OCI-LY7 (cell line): ENCODE measurements at regions not wholly inside any gene's neighbourhood (a gene's known extent, or its start where the extent isn't known, plus 50 kb on each side); places are given as distances from the start of the nearest gene placed in this dataset.

Source experiments
- CTCF ChIP-seq: fragments of 200-600 bp; sonication (generic); conservative IDR thresholded peaks from 2 replicates; pipeline ENCODE4 v1.5.1; 2014; ENCODE audit warnings: mild to moderate bottlenecking, antibody characterized with exemption, low read length, moderate library complexity, mixed read lengths
- EZH2phosphoT487 ChIP-seq: fragments of 200-600 bp; sonication (generic); IDR thresholded peaks from 2 replicates; pipeline ENCODE4 v1.6.1; 2018; ENCODE audit warnings: low read depth, borderline replicate concordance, mild to moderate bottlenecking, mixed run types, antibody characterized with exemption, low read length, moderate library complexity, mixed read lengths

GRCh38 chr2:56449002-56449431, 265.2 kb downstream of the CCDC85A start:
- TF ChIP-seq CTCF (no peak), EZH2phosphoT487 (no peak)
